D721Med (cell line): ENCODE measurements at regions not wholly inside any gene's neighbourhood (a gene's known extent, or its start where the extent isn't known, plus 50 kb on each side); places are given as distances from the start of the nearest gene placed in this dataset.

ENCODE experiments used
- DNase-seq: peaks from one replicate; pipeline ENCODE4 v3.0.0; 2011; ENCODE audit warnings: low spot score; ENCODE audit not compliant: insufficient read length
- FAIRE-seq: peaks from 2 replicates; lab custom pipeline; 2011; peaks lifted over from hg19 to GRCh38; lab: Jason Lieb, UNC
- TF ChIP-seq, protein P1 (sequence below): IDR thresholded peaks from 2 replicates; pipeline ENCODE4 v1.5.1; 2012; ENCODE audit warnings: mild to moderate bottlenecking, control low read depth; ENCODE audit not compliant: insufficient read depth; ENCODE audit errors: missing control alignments

GRCh38 chr22:22752199-22752555, 107.8 kb downstream of the GGTLC2 start:
- no peak for DNase-seq
- no peak for FAIRE-seq
- TF ChIP-seq, protein P1, sequence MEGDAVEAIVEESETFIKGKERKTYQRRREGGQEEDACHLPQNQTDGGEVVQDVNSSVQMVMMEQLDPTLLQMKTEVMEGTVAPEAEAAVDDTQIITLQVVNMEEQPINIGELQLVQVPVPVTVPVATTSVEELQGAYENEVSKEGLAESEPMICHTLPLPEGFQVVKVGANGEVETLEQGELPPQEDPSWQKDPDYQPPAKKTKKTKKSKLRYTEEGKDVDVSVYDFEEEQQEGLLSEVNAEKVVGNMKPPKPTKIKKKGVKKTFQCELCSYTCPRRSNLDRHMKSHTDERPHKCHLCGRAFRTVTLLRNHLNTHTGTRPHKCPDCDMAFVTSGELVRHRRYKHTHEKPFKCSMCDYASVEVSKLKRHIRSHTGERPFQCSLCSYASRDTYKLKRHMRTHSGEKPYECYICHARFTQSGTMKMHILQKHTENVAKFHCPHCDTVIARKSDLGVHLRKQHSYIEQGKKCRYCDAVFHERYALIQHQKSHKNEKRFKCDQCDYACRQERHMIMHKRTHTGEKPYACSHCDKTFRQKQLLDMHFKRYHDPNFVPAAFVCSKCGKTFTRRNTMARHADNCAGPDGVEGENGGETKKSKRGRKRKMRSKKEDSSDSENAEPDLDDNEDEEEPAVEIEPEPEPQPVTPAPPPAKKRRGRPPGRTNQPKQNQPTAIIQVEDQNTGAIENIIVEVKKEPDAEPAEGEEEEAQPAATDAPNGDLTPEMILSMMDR: no peak

DNA sequence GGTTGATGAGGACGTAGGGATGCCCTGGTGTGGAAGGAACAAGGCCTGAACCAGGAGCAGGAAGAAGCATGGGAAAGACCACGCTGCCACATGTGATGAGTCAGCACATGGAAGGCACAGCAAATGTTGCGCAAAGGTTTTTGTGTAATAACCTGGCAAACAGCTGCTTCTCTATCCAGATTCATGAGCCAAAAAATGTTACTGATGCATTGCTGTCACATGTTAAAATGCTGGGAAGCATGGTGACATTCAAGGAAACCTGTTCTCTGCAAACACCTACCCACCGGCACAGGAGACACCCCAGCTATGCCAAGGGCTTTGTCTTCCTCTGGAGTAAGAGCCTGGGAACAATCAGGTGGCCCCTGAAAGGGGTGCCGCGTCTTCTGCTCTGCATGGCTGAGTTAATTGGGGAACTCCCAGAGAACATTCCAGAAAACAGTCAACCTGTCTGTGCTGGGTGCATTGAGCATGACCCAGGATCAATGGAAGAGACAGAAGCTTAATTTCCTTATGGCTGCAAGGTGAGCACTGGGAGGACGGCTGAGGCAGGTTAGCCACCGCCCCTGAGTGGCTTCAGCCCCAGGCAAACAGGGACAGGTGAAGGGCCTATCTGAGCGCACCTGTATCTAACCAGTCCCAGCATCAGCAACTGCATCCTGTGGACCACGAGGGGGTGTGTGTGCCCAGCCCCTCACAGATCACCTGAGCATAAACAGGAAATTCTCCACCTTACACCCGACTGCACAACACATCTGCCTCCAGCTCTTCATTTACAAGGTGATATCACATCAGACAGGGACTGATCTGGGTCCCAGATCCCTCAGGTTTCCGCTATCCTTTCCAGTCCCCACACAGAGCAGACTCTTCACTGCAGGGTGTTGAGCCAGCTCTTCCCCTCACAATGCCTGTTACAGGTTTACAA, 108.4 kb downstream of the GGTLC2 start:
- no peak for DNase-seq
- no peak for FAIRE-seq
- TF ChIP-seq, protein P1: no peak

DNA sequence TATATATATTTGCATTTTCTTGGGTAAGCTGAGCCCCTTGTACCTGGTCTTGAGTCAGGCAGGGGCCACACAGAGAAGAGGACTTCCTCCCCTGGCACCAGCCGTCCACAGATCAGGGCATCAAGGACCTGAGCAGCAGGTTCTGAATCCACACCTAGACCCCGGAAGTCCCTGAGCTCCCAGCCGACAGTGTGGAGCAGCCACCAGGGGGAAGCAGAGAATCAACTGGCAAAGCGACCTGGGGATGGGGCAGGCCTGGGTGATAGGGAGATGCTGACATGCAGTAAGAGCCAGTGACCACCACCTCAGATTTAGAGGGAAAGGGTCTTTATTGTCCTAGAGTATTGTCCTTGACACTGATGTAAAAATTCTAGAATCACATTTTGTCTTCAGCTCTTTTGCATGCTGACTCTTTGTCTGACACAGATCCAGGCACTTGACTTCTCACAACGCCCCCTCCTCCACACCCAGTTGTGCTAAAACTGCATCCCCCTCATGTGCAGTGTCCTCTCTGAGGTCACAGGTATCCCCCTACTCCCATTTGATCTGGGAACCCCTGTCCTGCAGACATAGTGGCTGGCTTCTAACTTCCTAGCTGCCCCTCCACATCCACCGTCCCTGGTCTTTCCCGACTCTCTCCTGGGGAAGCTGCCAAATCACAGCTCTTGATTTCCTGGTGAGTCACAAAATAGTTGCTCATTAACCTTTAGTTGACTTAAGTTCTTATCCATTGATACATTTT, 109.3 kb downstream of the GGTLC2 start:
- peak; percentile 51 for DNase-seq
- TF ChIP-seq, protein P1: peak; percentile 54
- no peak for FAIRE-seq

GRCh38 chr22:22754268-22754657, 109.8 kb downstream of the GGTLC2 start:
- no peak for FAIRE-seq
- TF ChIP-seq, protein P1: no peak
- DNase-seq: no peak

DNA sequence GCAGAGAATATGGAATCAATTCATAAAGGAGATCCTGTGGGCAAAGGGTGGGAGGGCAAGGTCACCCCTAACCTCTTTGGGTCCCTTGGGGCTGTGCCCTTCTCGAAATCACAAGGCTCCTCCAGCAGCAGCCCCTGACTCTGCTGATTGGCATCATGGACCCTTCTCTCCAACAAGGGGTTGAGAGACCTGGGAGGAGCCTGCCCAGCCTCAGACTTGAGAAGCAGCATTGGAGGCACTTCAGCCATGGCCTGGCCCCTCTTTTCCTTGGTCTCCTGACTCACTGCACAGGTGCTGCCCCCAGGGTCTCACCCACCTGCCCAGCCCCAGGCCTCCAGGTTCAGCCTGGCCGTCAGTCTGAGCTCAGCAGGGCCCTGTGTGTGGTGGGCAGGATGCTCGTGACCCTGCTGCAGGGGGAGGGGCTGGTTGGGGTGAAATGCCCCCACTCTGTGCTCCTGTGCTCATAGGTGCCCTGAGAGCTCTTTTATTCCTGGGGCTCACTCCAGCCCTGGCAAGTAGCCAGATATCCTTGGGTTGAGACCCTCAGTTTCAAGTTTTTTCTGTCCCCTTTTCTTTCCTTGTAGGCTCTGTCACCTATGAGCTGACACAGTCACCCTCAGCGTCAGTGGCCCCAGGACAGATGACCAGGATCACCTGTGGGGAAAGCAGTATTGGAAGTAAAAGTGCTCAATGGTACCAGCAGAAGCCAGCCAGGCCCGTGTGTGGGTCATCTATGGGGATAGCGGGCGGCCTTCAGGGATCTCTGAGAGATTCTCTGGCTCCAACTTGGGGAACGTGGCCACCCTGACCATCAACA, 110.8 kb downstream of the GGTLC2 start:
- FAIRE-seq (no peak), DNase-seq (no peak)
- TF ChIP-seq, protein P1: no peak

GRCh38 chr22:22755778-22756100, 111.3 kb downstream of the GGTLC2 start:
- FAIRE-seq (no peak), DNase-seq (no peak)
- TF ChIP-seq, protein P1: no peak
